SK-N-SH (cell line): ENCODE measurements at regions not wholly inside any gene's neighbourhood (a gene's known extent, or its start where the extent isn't known, plus 50 kb on each side); places are given as distances from the start of the nearest gene placed in this dataset.

Source experiments
- CTCF ChIA-PET: fragments of 300-600, 350-600 bp; formaldehyde crosslinking; extraction: SDS; loops from one replicate; lab custom pipeline; 2021; lab: Yijun Ruan, JAX
- POLR2A ChIA-PET: fragments of 350-600 bp; sonication (Branson Sonifier 250); formaldehyde crosslinking; extraction: SDS; loops from one replicate; lab custom pipeline; 2020; ENCODE audit warnings: antibody characterized with exemption, inconsistent platforms; lab: Yijun Ruan, JAX
- DNase-seq: peaks from one replicate; pipeline ENCODE4 v3.0.0; 2012
- H2AFZ ChIP-seq: fragments of 200-600 bp; sonication (generic); 2 replicates; pipeline ENCODE4 v1.8.1; 2016; ENCODE audit warnings: antibody characterized with exemption, mild to moderate bottlenecking, low read depth
- H3F3A ChIP-seq: fragments of 200-600 bp; sonication (generic); replicated peaks from 2 replicates; pipeline ENCODE3; 2016; ENCODE audit warnings: antibody characterized with exemption, mild to moderate bottlenecking; ENCODE audit not compliant: insufficient read depth
- H3K27ac ChIP-seq, 2 experiments: fragments of 200-500 bp in 1 of 2; fragments of 200-600 bp in 1 of 2; sonication (Bioruptor generic) in 1 of 2; sonication (generic), shearing (Covaris generic) in 1 of 2; 2 replicates each; pipeline versions ENCODE4 v1.5.1 to v1.6.1; 2014 to 2016; ENCODE audit warnings: low read depth in 2 of 2, inconsistent platforms in 1 of 2, low read length in 1 of 2, mild to moderate bottlenecking in 1 of 2, mixed read lengths in 1 of 2
- H3K27me3 ChIP-seq: fragments of 200-600 bp; sonication (generic), shearing (Covaris generic); 2 replicates; pipeline ENCODE4 v1.6.1; 2016; ENCODE audit warnings: mixed run types; ENCODE audit not compliant: insufficient read depth
- H3K36me3 ChIP-seq, 2 experiments: fragments of 200-500 bp in 1 of 2; fragments of 200-600 bp in 1 of 2; sonication (Bioruptor generic) in 1 of 2; sonication (generic) in 1 of 2; replicated peaks in 1 of 2; 2 replicates each; pipeline versions ENCODE3 to v1.5.1; 2014 to 2016; ENCODE audit warnings: low read length in 1 of 2, mild to moderate bottlenecking in 1 of 2; ENCODE audit not compliant: insufficient read depth in 2 of 2, control insufficient read depth in 1 of 2
- H3K4me1 ChIP-seq, 2 experiments: fragments of 200-500 bp in 1 of 2; fragments of 200-600 bp in 1 of 2; sonication (Bioruptor generic) in 1 of 2; sonication (generic), shearing (Covaris generic) in 1 of 2; 2 replicates each; pipeline versions ENCODE4 v1.5.1 to v1.6.1; 2014 to 2016; ENCODE audit warnings: low read depth in 1 of 2, low read length in 1 of 2, mixed run types in 1 of 2; ENCODE audit not compliant: insufficient read depth in 2 of 2, control insufficient read depth in 1 of 2
- H3K4me2 ChIP-seq: fragments of 200-600 bp; sonication (generic), shearing (Covaris generic); 2 replicates; pipeline ENCODE4 v1.6.1; 2017; ENCODE audit warnings: mixed run types
- H3K4me3 ChIP-seq, 2 experiments: fragments of 200-500 bp in 1 of 2; fragments of 200-600 bp in 1 of 2; sonication (Bioruptor generic) in 1 of 2; sonication (generic), shearing (Covaris generic) in 1 of 2; 2 replicates each; pipeline versions ENCODE4 v1.5.1 to v1.8.1; 2014 to 2016; ENCODE audit warnings: low read depth in 2 of 2, inconsistent platforms in 1 of 2, low read length in 1 of 2, mild to moderate bottlenecking in 1 of 2, mixed read lengths in 1 of 2, moderate library complexity in 1 of 2
- H3K79me2 ChIP-seq: fragments of 200-600 bp; sonication (generic); 2 replicates; pipeline ENCODE4 v1.8.1; 2017; ENCODE audit warnings: mild to moderate bottlenecking; ENCODE audit not compliant: insufficient read depth
- H3K9ac ChIP-seq: fragments of 200-600 bp; sonication (generic); 2 replicates; pipeline ENCODE4 v1.6.1; 2017; ENCODE audit warnings: mixed run types
- H3K9me2 ChIP-seq: fragments of 200-600 bp; sonication (generic); 2 replicates; pipeline ENCODE4 v1.6.1; 2017; ENCODE audit warnings: mixed run types
- H3K9me3 ChIP-seq: fragments of 200-600 bp; sonication (generic); 2 replicates; pipeline ENCODE4 v1.6.1; 2017; ENCODE audit warnings: mixed run types, mild to moderate bottlenecking, moderate library complexity
- H4K20me1 ChIP-seq: fragments of 200-600 bp; sonication (generic); 2 replicates; pipeline ENCODE4 v1.6.1; 2017; ENCODE audit warnings: mild to moderate bottlenecking, mixed run types; ENCODE audit not compliant: insufficient read depth
- GABPA ChIP-seq: IDR thresholded peaks from 2 replicates; pipeline ENCODE4 v1.4.0; 2012; ENCODE audit warnings: low read depth, mild to moderate bottlenecking
- MAX ChIP-seq: IDR thresholded peaks from 2 replicates; pipeline ENCODE4 v1.4.0; 2012; ENCODE audit warnings: low read depth
- MXI1 ChIP-seq: IDR thresholded peaks from 2 replicates; pipeline ENCODE4 v1.6.1; 2012; ENCODE audit warnings: mild to moderate bottlenecking, low read depth, low read length, improper control_type of control experiment
- REST ChIP-seq: IDR thresholded peaks from 2 replicates; pipeline ENCODE4 v1.6.1; 2012; ENCODE audit warnings: mild to moderate bottlenecking, low read depth, low read length, moderate library complexity
- SIN3A ChIP-seq: IDR thresholded peaks from 2 replicates; pipeline ENCODE4 v1.6.1; 2012; ENCODE audit warnings: low read depth, mild to moderate bottlenecking, low read length, moderate library complexity, borderline replicate concordance
- TEAD4 ChIP-seq: IDR thresholded peaks from 2 replicates; pipeline ENCODE4 v1.4.0; 2012; ENCODE audit warnings: mild to moderate bottlenecking, borderline replicate concordance; ENCODE audit not compliant: insufficient read depth
- USF1 ChIP-seq: IDR thresholded peaks from 2 replicates; pipeline ENCODE4 v1.4.0; 2012; ENCODE audit warnings: low read depth, borderline replicate concordance
- ZBTB33 ChIP-seq: IDR thresholded peaks from 2 replicates; pipeline ENCODE4 v1.4.0; 2012; ENCODE audit warnings: low read depth, borderline replicate concordance
- WGBS: methylation state at CpG from one replicate; pipeline ENCODE4 v1.1.6; 2017; ENCODE audit warnings: low lambda C conversion rate; 5-methylcytosine and 5-hydroxymethylcytosine counted together

- H3K36me3 ChIP-seq, result no peaks in the 10 kb centered on the region
- no peaks in the 10 kb centered on the region for H3K27me3 ChIP-seq
- no peak for TF ChIP-seq REST
- no peak for TF ChIP-seq MXI1
- TF ChIP-seq TEAD4, result no peak
- TF ChIP-seq GABPA, result no peak
- TF ChIP-seq ZBTB33, result no peak
- no peak for TF ChIP-seq MAX
- no peak for TF ChIP-seq SIN3A
- no peak for TF ChIP-seq USF1
- no peaks in the 10 kb centered on the region for H3K9me3 ChIP-seq
- no peaks in the 10 kb centered on the region for H3K79me2 ChIP-seq
- peak overlapping the region in 1 of 2 experiments; percentile 13; a peak in 1 of 4 replicates for H3K27ac ChIP-seq
- no peak overlapping the region for H3K4me2 ChIP-seq
- DNase-seq, result peak; percentile 58
- ChIA-PET CTCF (interaction anchor here (0.6 to 5.0 kb wide), 38 partner anchors 9 to 584 kb away, joined by 3 to 58 read pairs (median 6); no protein-coding TSS in a partner anchor), POLR2A (no interaction called here)
- 63% methylated on average over 17 of the region's 17 CpGs for WGBS
- H3K4me1 ChIP-seq, result peaks cover 5 to 15% of the 10 kb centered on the region in 2 experiments; a peak in 3 of 4 replicates
- H3F3A ChIP-seq, result no peaks in the 10 kb centered on the region
- no peak overlapping the region for H3K4me3 ChIP-seq
- H4K20me1 ChIP-seq, result no peaks in the 10 kb centered on the region
- no peak overlapping the region for H3K9ac ChIP-seq
- H2AFZ ChIP-seq, result no peak overlapping the region
- no peaks in the 10 kb centered on the region for H3K9me2 ChIP-seq
These were observed 107.7 kb upstream of the SPATA13 start for GRCh38 chr13:24052547-24053518.
